ENCODE measurements at regions not wholly inside any gene's neighbourhood (a gene's known extent, or its start where the extent isn't known, plus 50 kb on each side); places are given as distances from the start of the nearest gene placed in this dataset.

DNA sequence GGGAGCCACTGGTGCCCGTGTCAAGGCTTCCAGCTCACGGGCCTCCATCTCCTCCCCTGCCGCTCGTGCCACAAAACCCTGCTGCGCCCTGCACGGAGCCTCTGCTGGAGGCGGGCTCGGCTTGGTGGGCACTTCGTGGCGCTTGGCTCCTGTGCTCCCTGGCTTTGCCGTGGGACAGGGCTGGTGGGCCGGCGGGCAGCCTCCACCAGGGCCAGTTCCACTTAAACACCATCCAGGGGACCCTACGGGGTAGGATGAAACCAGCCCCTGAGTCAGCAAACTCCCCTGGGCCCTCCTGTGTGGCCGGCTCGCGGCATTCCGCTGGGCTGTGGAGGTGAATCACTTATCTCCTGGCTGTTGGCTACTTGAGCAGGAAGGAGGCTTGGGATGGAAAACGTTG lies 1304.6 kb downstream of the BRD1 start:
- Histone ChIP-seq H3K4me1 (ENCODE audit: control insufficient read depth, insufficient read depth, low read length) (no peaks in the 10 kb centered on the region), H2BK15ac (ENCODE audit: low read depth, low read length) (no peak overlapping the region), H3K27me3 (ENCODE audit: control insufficient read depth, insufficient read depth, low read length) (no peaks in the 10 kb centered on the region), H3K23ac (ENCODE audit: low read depth, low read length) (no peak overlapping the region), H3K4me2 (ENCODE audit: low read depth, low read length) (no peak overlapping the region), H2BK5ac (ENCODE audit: low read depth, low read length, poor library complexity, severe bottlenecking) (no peak overlapping the region), H3K9me1 (ENCODE audit: insufficient read depth, low read length) (no peaks in the 10 kb centered on the region), H4K20me1 (ENCODE audit: insufficient read depth, low read length) (no peaks in the 10 kb centered on the region), H3K4ac (ENCODE audit: low read depth, low read length) (no peak overlapping the region), H3K9me3 (ENCODE audit: control insufficient read depth, insufficient read depth, low read length) (peaks cover 78% of the 10 kb centered on the region), H4K5ac (ENCODE audit: low read depth, low read length) (no peak overlapping the region), H3K27ac (ENCODE audit: insufficient read depth, low read length) (no peak overlapping the region), H3K18ac (ENCODE audit: low read depth, low read length) (no peak overlapping the region), H3K4me3 (ENCODE audit: insufficient read depth, low read depth, low read length) (no peak overlapping the region), H2AK9ac (replicated peaks; ENCODE audit: low read depth, low read length, poor library complexity) (no peak overlapping the region), H2AK5ac (ENCODE audit: low read depth, low read length) (no peak overlapping the region), H2AFZ (replicated peaks; ENCODE audit: low read length, poor library complexity) (no peak overlapping the region), H4K8ac (ENCODE audit: low read depth in 2 of 2, low read length in 2 of 2) (no peak overlapping the region), H3K79me1 (ENCODE audit: low read depth in 1 of 2, low read length in 2 of 2) (no peaks in the 10 kb centered on the region), H2BK20ac (ENCODE audit: low read depth, low read length) (no peak overlapping the region), H4K91ac (ENCODE audit: insufficient read depth, low read depth, low read length) (no peak overlapping the region), H3K9ac (ENCODE audit: low read depth, low read length) (no peak overlapping the region), H2BK120ac (ENCODE audit: low read depth, low read length) (no peak overlapping the region), H3K56ac (ENCODE audit: extremely low read depth, insufficient read depth, low read length) (no peak overlapping the region), H3K14ac (replicated peaks; ENCODE audit: low read depth, low read length) (no peak overlapping the region), H3K36me3 (ENCODE audit: control insufficient read depth, insufficient read depth, low read length) (no peaks in the 10 kb centered on the region)
- BruUV-seq (replicated peaks), result no TSS peak
- dilution Hi-C loops (cut with HindIII; ENCODE audit: low sequenced_read_pairs, unreplicated experiment), result no loop called here
- no peak for TF ChIP-seq CEBPB (IDR thresholded peaks at IDR 0.05; ENCODE audit: low read depth, low read length)
- no peak for TF ChIP-seq MXI1 (IDR thresholded peaks at IDR 0.05; ENCODE audit: borderline replicate concordance, low read depth, low read length)
- TF ChIP-seq USF2 (IDR thresholded peaks at IDR 0.05; ENCODE audit: low read depth, low read length), result no peak
- TF ChIP-seq RFX5 (IDR thresholded peaks at IDR 0.05; ENCODE audit: low read depth, low read length), result no peak
- no peak for TF ChIP-seq MAZ (IDR thresholded peaks at IDR 0.05; ENCODE audit: borderline replicate concordance, low read depth, low read length)
- TF ChIP-seq BHLHE40 (IDR thresholded peaks at IDR 0.05; ENCODE audit: low read depth, low read length), result no peak
- no peak for TF ChIP-seq CTCF (conservative IDR thresholded peaks at IDR 0.05; ENCODE audit: low read depth, low read length)
- no peak for TF ChIP-seq MAFK (IDR thresholded peaks at IDR 0.05; ENCODE audit: low read depth, low read length)
- no peak for TF ChIP-seq RAD21 (IDR thresholded peaks at IDR 0.05; ENCODE audit: low read length)
- TF ChIP-seq ELK1 (IDR thresholded peaks at IDR 0.05; ENCODE audit: borderline replicate concordance, low read depth, low read length), result no peak
- TF ChIP-seq RCOR1 (IDR thresholded peaks at IDR 0.05; ENCODE audit: insufficient replicate concordance, low read length), result no peak
- TF ChIP-seq FOS (IDR thresholded peaks at IDR 0.05; ENCODE audit: low read depth, low read length), result no peak
- TF ChIP-seq SMC3 (IDR thresholded peaks at IDR 0.05; ENCODE audit: low read depth, low read length), result no peak
- TF ChIP-seq POLR2A (IDR thresholded peaks at IDR 0.05; ENCODE audit: low read depth, low read length), result no peak
- TF ChIP-seq NFE2L2 (IDR thresholded peaks at IDR 0.05; ENCODE audit: low read depth, low read length), result no peak
- no peak for TF ChIP-seq CHD1 (IDR thresholded peaks at IDR 0.05; ENCODE audit: low read depth, low read length)
- in situ Hi-C loops (cut with MboI; ENCODE audit: low sequenced_read_pairs), result no loop called here
- DNase-seq (no peak), ATAC-seq (ENCODE audit: low read depth) (no peak)
- ChIA-PET CTCF (no interaction called here), POLR2A (ENCODE audit: unreplicated experiment) (no interaction called here)
- 82% methylated on average over 7 of the region's 19 CpGs; no CpG with 5 or more reads in 1 of the 2 experiments for WGBS, 2 experiments (ENCODE audit: extremely low coverage in 2 of 2, insufficient read length in 1 of 2)
- intact Hi-C loops (cut with micrococcal nuclease), result no loop called here

All from IMR-90 (cell line).